ENCODE measurements at regions not wholly inside any gene's neighbourhood (a gene's known extent, or its start where the extent isn't known, plus 50 kb on each side); places are given as distances from the start of the nearest gene placed in this dataset.

DNA sequence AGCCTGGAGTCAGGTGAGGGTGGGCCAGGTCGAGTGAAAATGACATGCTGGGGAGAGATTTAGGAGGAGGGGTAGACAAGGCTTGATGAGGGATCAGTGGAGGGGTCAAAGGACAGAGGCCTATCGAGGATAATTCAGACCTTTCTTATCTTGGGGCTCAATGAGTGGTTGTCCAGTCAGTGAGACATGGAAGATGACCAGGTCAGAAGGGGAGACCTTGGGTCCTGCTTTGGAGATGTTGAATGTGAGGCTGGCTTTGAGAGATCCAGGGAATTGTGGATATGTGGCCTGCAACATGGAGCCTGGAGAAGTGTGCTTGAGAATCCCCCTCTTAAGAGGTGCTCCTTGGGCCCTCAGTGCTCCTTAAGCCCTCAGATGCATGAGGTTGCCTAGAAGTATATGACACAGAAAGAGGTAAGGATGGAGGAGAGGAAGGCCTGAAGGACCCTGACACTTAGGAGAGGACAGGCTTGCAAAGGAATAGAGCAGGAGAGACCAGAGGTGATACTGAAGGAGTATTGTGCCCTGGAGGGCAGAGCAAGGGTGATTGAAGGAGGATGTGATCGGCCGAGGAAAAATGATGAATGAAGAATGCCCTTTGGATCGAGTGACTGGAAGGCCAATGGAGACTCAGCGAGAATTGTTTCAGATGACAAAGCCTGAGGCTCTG, 129.8 kb upstream of the GPR26 start:
- ChIA-PET CTCF (ENCODE audit: low intra/inter-chr PET ratio, low total read pairs) (no interaction called here), POLR2A (no interaction called here)
- BruUV-seq (replicated peaks), result no TSS peak
- no peaks in the 10 kb centered on the region; a peak in 2 of 5 replicates for H3K27me3 ChIP-seq (ENCODE audit: control insufficient read depth in 1 of 2, insufficient read depth in 2 of 2, low read length in 2 of 2)
- in situ Hi-C loops (cut with HindIII; ENCODE audit: extremely low pct_ligation_motif_present, low pct_unique_long_range_greater_than_20kb), result no loop called here
- no peak overlapping the region for H3K27ac ChIP-seq (ENCODE audit: extremely low read length, insufficient read depth, low read length)
- H4K20me1 ChIP-seq (ENCODE audit: insufficient read depth, low read length), result no peaks in the 10 kb centered on the region
- TF ChIP-seq ZEB1 (IDR thresholded peaks at IDR 0.05; ENCODE audit: insufficient replicate concordance, low read depth) (no peak), MTA1 (CRISPR knock-in tag; IDR thresholded peaks at IDR 0.05; ENCODE audit: borderline replicate concordance) (no peak), NFE2L2 (IDR thresholded peaks at IDR 0.05; ENCODE audit: low read length) (no peak), CC2D1A (CRISPR knock-in tag; IDR thresholded peaks at IDR 0.05) (no peak), MED13 (CRISPR knock-in tag; IDR thresholded peaks at IDR 0.05) (no peak), KMT2B (CRISPR knock-in tag; IDR thresholded peaks at IDR 0.05) (no peak), SNAI1 (CRISPR knock-in tag; IDR thresholded peaks at IDR 0.05; ENCODE audit: borderline replicate concordance) (no peak)
- TF ChIP-seq, protein P1, sequence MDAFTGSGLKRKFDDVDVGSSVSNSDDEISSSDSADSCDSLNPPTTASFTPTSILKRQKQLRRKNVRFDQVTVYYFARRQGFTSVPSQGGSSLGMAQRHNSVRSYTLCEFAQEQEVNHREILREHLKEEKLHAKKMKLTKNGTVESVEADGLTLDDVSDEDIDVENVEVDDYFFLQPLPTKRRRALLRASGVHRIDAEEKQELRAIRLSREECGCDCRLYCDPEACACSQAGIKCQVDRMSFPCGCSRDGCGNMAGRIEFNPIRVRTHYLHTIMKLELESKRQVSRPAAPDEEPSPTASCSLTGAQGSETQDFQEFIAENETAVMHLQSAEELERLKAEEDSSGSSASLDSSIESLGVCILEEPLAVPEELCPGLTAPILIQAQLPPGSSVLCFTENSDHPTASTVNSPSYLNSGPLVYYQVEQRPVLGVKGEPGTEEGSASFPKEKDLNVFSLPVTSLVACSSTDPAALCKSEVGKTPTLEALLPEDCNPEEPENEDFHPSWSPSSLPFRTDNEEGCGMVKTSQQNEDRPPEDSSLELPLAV (CRISPR knock-in tag; conservative IDR thresholded peaks at IDR 0.05; ENCODE audit: low read depth), result no peak
- TF ChIP-seq, protein P2, sequence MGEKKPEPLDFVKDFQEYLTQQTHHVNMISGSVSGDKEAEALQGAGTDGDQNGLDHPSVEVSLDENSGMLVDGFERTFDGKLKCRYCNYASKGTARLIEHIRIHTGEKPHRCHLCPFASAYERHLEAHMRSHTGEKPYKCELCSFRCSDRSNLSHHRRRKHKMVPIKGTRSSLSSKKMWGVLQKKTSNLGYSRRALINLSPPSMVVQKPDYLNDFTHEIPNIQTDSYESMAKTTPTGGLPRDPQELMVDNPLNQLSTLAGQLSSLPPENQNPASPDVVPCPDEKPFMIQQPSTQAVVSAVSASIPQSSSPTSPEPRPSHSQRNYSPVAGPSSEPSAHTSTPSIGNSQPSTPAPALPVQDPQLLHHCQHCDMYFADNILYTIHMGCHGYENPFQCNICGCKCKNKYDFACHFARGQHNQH (CRISPR knock-in tag; IDR thresholded peaks at IDR 0.05), result no peak
- H3K4me2 ChIP-seq (ENCODE audit: low read depth, low read length), result no peak overlapping the region
- H3K4me1 ChIP-seq (ENCODE audit: insufficient read depth, low read length), result no peaks in the 10 kb centered on the region
- intact Hi-C loops (cut with micrococcal nuclease; ENCODE audit: unreplicated experiment), result no loop called here
- H2AFZ ChIP-seq (ENCODE audit: low read length), result no peak overlapping the region
- H3K9ac ChIP-seq (ENCODE audit: insufficient read depth, low read depth, low read length), result no peak overlapping the region
- FAIRE-seq (no peak), ATAC-seq (no peak), DNase-seq (ENCODE audit: low spot score) (no peak)
- 36% methylated on average over 6 of the region's 6 CpGs for WGBS (ENCODE audit: low lambda C conversion rate)
- no peaks in the 10 kb centered on the region for H3K36me3 ChIP-seq (replicated peaks in 1 of 2; ENCODE audit: control insufficient read depth in 1 of 2, insufficient read depth in 2 of 2, low read length in 2 of 2)
- no peaks in the 10 kb centered on the region for H3K9me3 ChIP-seq (ENCODE audit: low read length)
- H3K79me2 ChIP-seq (ENCODE audit: insufficient read depth, low read length), result no peaks in the 10 kb centered on the region
- no peak overlapping the region for H3K4me3 ChIP-seq (replicated peaks in 1 of 3; ENCODE audit: insufficient read depth in 1 of 3, low read depth in 2 of 3, low read length in 3 of 3)

Data from HepG2 (cell line).